HK-2 (cell line): ENCODE measurements at regions not wholly inside any gene's neighbourhood (a gene's known extent, or its start where the extent isn't known, plus 50 kb on each side); places are given as distances from the start of the nearest gene placed in this dataset.

Experiments used
- DNase-seq: peaks from one replicate; pipeline ENCODE4 v3.0.0-alpha.2; 2018; ENCODE audit not compliant: unreplicated experiment

- no peak for DNase-seq
Observed at GRCh38 chr6:118761645-118762044, 110.3 kb upstream of the CEP85L start.

- no peak for DNase-seq
Observed at GRCh38 chr6:118758946-118759345, 107.6 kb upstream of the CEP85L start.

- no peak for DNase-seq
Observed at GRCh38 chr6:118755941-118756646, 104.7 kb upstream of the CEP85L start.

GRCh38 chr6:118752803-118753202, 101.4 kb upstream of the CEP85L start:
- DNase-seq: no peak

- DNase-seq: no peak
Observed at GRCh38 chr6:118751072-118751471, 99.7 kb upstream of the CEP85L start.

- DNase-seq: no peak
Observed at GRCh38 chr6:118750143-118750542, 98.8 kb upstream of the CEP85L start.

GRCh38 chr6:118748311-118749062, 97.1 kb upstream of the CEP85L start:
- no peak for DNase-seq

- DNase-seq: no peak
Observed at GRCh38 chr6:118746825-118747174, 95.4 kb upstream of the CEP85L start.

GRCh38 chr6:118746145-118746824, 94.9 kb upstream of the CEP85L start:
- DNase-seq: no peak

GRCh38 chr6:118745156-118745555, 93.8 kb upstream of the CEP85L start:
- DNase-seq: no peak

- peak; percentile 30 for DNase-seq
Observed at GRCh38 chr6:118744261-118744941, 93.0 kb upstream of the CEP85L start.

- no peak for DNase-seq
Observed at GRCh38 chr6:118743746-118744145, 92.4 kb upstream of the CEP85L start.

- DNase-seq: no peak
Observed at GRCh38 chr6:118740372-118740771, 89.0 kb upstream of the CEP85L start.

GRCh38 chr6:118739696-118740353, 88.4 kb upstream of the CEP85L start:
- DNase-seq: no peak

- no peak for DNase-seq
Observed at GRCh38 chr6:118736440-118736839, 85.0 kb upstream of the CEP85L start.

- no peak for DNase-seq
Observed at GRCh38 chr6:118735320-118735719, 83.9 kb upstream of the CEP85L start.

GRCh38 chr6:118725944-118726343, 74.6 kb upstream of the CEP85L start:
- DNase-seq: no peak

GRCh38 chr6:118724211-118724610, 72.8 kb upstream of the CEP85L start:
- DNase-seq: no peak

- no peak for DNase-seq
Observed at GRCh38 chr6:118722829-118723813, 71.7 kb upstream of the CEP85L start.

GRCh38 chr6:118720125-118720473, 68.7 kb upstream of the CEP85L start:
- no peak for DNase-seq
